ENCODE measurements at regions not wholly inside any gene's neighbourhood (a gene's known extent, or its start where the extent isn't known, plus 50 kb on each side); places are given as distances from the start of the nearest gene placed in this dataset.

GRCh38 chr16:86049641-86050040 lies 150.7 kb downstream of the IRF8 start:
- TF ChIP-seq YY1 (IDR thresholded peaks at IDR 0.05; ENCODE audit: low read depth) (no peak), REST (IDR thresholded peaks at IDR 0.05; ENCODE audit: low read depth) (no peak), EP300 (IDR thresholded peaks at IDR 0.05; ENCODE audit: borderline replicate concordance) (no peak), TCF12 (IDR thresholded peaks at IDR 0.05; ENCODE audit: low read depth) (no peak), CEBPB (IDR thresholded peaks at IDR 0.05) (no peak), USF1 (IDR thresholded peaks at IDR 0.05) (no peak), MAX (IDR thresholded peaks at IDR 0.05) (no peak), TAF1 (IDR thresholded peaks at IDR 0.05; ENCODE audit: low read depth) (no peak), TEAD4 (IDR thresholded peaks at IDR 0.05) (no peak)

GRCh38 chr16:86050111-86050510 lies 151.1 kb downstream of the IRF8 start:
- TF ChIP-seq RAD21 (IDR thresholded peaks at IDR 0.05; ENCODE audit: low read depth): no peak
- TF ChIP-seq YY1 (IDR thresholded peaks at IDR 0.05; ENCODE audit: low read depth): no peak
- TF ChIP-seq MAX (IDR thresholded peaks at IDR 0.05): no peak
- no peak for TF ChIP-seq FOXM1 (IDR thresholded peaks at IDR 0.05; ENCODE audit: borderline replicate concordance, low read depth)
- no peak for TF ChIP-seq TEAD4 (IDR thresholded peaks at IDR 0.05)
- no peak for TF ChIP-seq CEBPB (IDR thresholded peaks at IDR 0.05)
- TF ChIP-seq ZBTB7A (IDR thresholded peaks at IDR 0.05; ENCODE audit: low read depth): no peak
- TF ChIP-seq NFIC (IDR thresholded peaks at IDR 0.05): no peak
- no peak for TF ChIP-seq TAF1 (IDR thresholded peaks at IDR 0.05; ENCODE audit: low read depth)

GRCh38 chr16:86050591-86051367 lies 151.8 kb downstream of the IRF8 start:
- no peak for TF ChIP-seq NFIC (IDR thresholded peaks at IDR 0.05)
- no peak for TF ChIP-seq YY1 (IDR thresholded peaks at IDR 0.05; ENCODE audit: low read depth)
- no peak for TF ChIP-seq REST (IDR thresholded peaks at IDR 0.05; ENCODE audit: low read depth)
- TF ChIP-seq MAX (IDR thresholded peaks at IDR 0.05): no peak
- TF ChIP-seq EGR1 (IDR thresholded peaks at IDR 0.05): no peak
- no peak for TF ChIP-seq CEBPB (IDR thresholded peaks at IDR 0.05)
- TF ChIP-seq USF1 (IDR thresholded peaks at IDR 0.05): no peak

- TF ChIP-seq EGR1 (IDR thresholded peaks at IDR 0.05) (no peak), MAX (IDR thresholded peaks at IDR 0.05) (no peak), TAF1 (IDR thresholded peaks at IDR 0.05; ENCODE audit: low read depth) (no peak), TEAD4 (IDR thresholded peaks at IDR 0.05) (no peak), EP300 (IDR thresholded peaks at IDR 0.05; ENCODE audit: borderline replicate concordance) (no peak)
Measured at GRCh38 chr16:86051368-86052114, 152.6 kb downstream of the IRF8 start.

GRCh38 chr16:86052115-86052670 lies 153.2 kb downstream of the IRF8 start:
- TF ChIP-seq USF1 (IDR thresholded peaks at IDR 0.05) (no peak), TEAD4 (IDR thresholded peaks at IDR 0.05) (no peak), FOXM1 (IDR thresholded peaks at IDR 0.05; ENCODE audit: borderline replicate concordance, low read depth) (no peak), NFIC (IDR thresholded peaks at IDR 0.05) (no peak), RAD21 (IDR thresholded peaks at IDR 0.05; ENCODE audit: low read depth) (no peak), REST (IDR thresholded peaks at IDR 0.05; ENCODE audit: low read depth) (no peak), EP300 (IDR thresholded peaks at IDR 0.05; ENCODE audit: borderline replicate concordance) (no peak), MAX (IDR thresholded peaks at IDR 0.05) (no peak), CREB1 (IDR thresholded peaks at IDR 0.05; ENCODE audit: low read depth) (no peak), TAF1 (IDR thresholded peaks at IDR 0.05; ENCODE audit: low read depth) (no peak), CEBPB (IDR thresholded peaks at IDR 0.05) (no peak), TCF12 (IDR thresholded peaks at IDR 0.05; ENCODE audit: low read depth) (no peak)

Measured in Ishikawa (cell line).